ENCODE measurements at regions not wholly inside any gene's neighbourhood (a gene's known extent, or its start where the extent isn't known, plus 50 kb on each side); places are given as distances from the start of the nearest gene placed in this dataset.

DNA sequence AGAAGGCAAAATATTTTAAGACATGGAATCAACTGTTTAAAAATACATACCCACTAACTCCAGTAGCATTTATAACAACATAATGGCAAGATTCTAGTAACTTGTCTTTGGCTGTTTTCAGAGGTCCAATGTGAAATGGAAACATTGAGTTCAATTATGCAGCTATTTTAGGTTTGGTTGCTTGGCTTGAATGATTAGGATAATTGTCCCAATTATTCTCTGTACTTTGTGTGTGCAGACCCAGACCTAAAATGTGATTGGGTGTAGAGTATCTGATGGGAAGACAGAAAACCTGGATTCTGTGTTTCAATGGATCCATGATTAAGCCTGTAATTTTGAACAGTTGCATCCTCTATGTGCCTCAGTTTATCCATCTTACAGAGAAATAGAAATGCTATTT is 392.7 kb upstream of the NFE2L3 start:
- no peak overlapping the region for H3K4me3 ChIP-seq (ENCODE audit: control extremely low read depth in 1 of 5, extremely low read depth in 1 of 5, insufficient read depth in 1 of 5, low read depth in 2 of 5, low read length in 4 of 5)
- H2AFZ ChIP-seq (ENCODE audit: insufficient read depth, low read depth, low read length, poor library complexity, severe bottlenecking), result no peak overlapping the region
- H4K20me1 ChIP-seq (ENCODE audit: control insufficient read depth, insufficient read depth, low read length, poor library complexity, severe bottlenecking), result no peaks in the 10 kb centered on the region
- ATAC-seq (ENCODE audit: low read depth) (no peak), DNase-seq (no peak)
- no peaks in the 10 kb centered on the region for H3K36me3 ChIP-seq (replicated peaks in 1 of 2; ENCODE audit: control extremely low read depth in 1 of 2, control insufficient read depth in 1 of 2, extremely low read depth in 1 of 2, insufficient read depth in 2 of 2, low read length in 1 of 2)
- H3K27ac Mint-ChIP-seq, result no peak overlapping the region
- no peaks in the 10 kb centered on the region for H3K4me1 Mint-ChIP-seq
- no peaks in the 10 kb centered on the region for H3K79me2 ChIP-seq (ENCODE audit: control insufficient read depth, insufficient read depth, low read length)
- H3K4me2 ChIP-seq (replicated peaks; ENCODE audit: low read depth, low read length, poor library complexity, severe bottlenecking), result no peak overlapping the region
- no peak overlapping the region for H3K4me3 Mint-ChIP-seq
- ChIA-PET CTCF (no interaction called here), POLR2A (no interaction called here)
- intact Hi-C loops (cut with micrococcal nuclease), result no loop called here
- H3K27me3 Mint-ChIP-seq, result peaks cover 32% of the 10 kb centered on the region
- no peaks in the 10 kb centered on the region for H3K9me3 ChIP-seq (ENCODE audit: control extremely low read depth in 1 of 3, control insufficient read depth in 2 of 3, insufficient read depth in 1 of 3, low read length in 2 of 3)
- H3K9ac ChIP-seq (ENCODE audit: low read length), result no peak overlapping the region
- H3K4me1 ChIP-seq (ENCODE audit: control insufficient read depth in 2 of 2, insufficient read depth in 2 of 2, low read length in 2 of 2), result no peaks in the 10 kb centered on the region
- TF ChIP-seq, protein P1, sequence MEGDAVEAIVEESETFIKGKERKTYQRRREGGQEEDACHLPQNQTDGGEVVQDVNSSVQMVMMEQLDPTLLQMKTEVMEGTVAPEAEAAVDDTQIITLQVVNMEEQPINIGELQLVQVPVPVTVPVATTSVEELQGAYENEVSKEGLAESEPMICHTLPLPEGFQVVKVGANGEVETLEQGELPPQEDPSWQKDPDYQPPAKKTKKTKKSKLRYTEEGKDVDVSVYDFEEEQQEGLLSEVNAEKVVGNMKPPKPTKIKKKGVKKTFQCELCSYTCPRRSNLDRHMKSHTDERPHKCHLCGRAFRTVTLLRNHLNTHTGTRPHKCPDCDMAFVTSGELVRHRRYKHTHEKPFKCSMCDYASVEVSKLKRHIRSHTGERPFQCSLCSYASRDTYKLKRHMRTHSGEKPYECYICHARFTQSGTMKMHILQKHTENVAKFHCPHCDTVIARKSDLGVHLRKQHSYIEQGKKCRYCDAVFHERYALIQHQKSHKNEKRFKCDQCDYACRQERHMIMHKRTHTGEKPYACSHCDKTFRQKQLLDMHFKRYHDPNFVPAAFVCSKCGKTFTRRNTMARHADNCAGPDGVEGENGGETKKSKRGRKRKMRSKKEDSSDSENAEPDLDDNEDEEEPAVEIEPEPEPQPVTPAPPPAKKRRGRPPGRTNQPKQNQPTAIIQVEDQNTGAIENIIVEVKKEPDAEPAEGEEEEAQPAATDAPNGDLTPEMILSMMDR (IDR thresholded peaks at IDR 0.05), result no peak
- no peak for TF ChIP-seq EZH2 (IDR thresholded peaks at IDR 0.05; ENCODE audit: borderline replicate concordance, insufficient read depth, low read depth, low read length, poor library complexity, severe bottlenecking)
- no peaks in the 10 kb centered on the region for H3K9me3 Mint-ChIP-seq (ENCODE audit: insufficient read depth)
- peaks cover 0 to 2% (median 0%) of the 10 kb centered on the region in 4 experiments for H3K27me3 ChIP-seq (replicated peaks in 1 of 4; ENCODE audit: control extremely low read depth in 1 of 4, control insufficient read depth in 3 of 4, insufficient read depth in 4 of 4, low read length in 3 of 4)
- no peak overlapping the region for H3K27ac ChIP-seq (ENCODE audit: low read length in 2 of 2)

DNA sequence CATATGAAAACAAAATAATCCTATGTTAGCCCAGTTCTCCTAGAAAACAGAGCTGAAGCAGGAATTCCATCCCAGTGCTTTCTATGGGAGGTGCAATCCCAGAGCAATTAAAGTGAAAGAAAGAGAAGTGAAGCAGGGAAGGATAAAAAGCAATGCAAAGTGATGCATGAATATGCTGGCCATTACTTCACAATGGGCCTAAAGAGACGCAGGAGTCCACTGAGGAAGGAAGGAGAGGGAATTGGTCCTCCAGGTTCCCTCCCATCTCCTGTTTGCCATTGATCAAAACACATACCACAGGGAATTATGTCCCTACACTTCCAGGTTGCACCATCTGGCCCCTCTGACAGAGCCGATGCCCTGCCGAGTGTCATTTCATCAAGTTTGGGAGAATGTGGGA is 392.2 kb upstream of the NFE2L3 start:
- Mint-ChIP-seq H3K4me1 (no peaks in the 10 kb centered on the region), H3K27me3 (peaks cover 35% of the 10 kb centered on the region), H3K4me3 (no peak overlapping the region), H3K9me3 (ENCODE audit: insufficient read depth) (no peaks in the 10 kb centered on the region), H3K27ac (no peak overlapping the region)
- no peak overlapping the region for H3K4me3 ChIP-seq (ENCODE audit: control extremely low read depth in 1 of 5, extremely low read depth in 1 of 5, insufficient read depth in 1 of 5, low read depth in 2 of 5, low read length in 4 of 5)
- H4K20me1 ChIP-seq (ENCODE audit: control insufficient read depth, insufficient read depth, low read length, poor library complexity, severe bottlenecking), result no peaks in the 10 kb centered on the region
- no peak overlapping the region for H3K9ac ChIP-seq (ENCODE audit: low read length)
- no CpG with 5 or more reads among the region's 3 CpGs for WGBS (ENCODE audit: insufficient coverage)
- H3K79me2 ChIP-seq (ENCODE audit: control insufficient read depth, insufficient read depth, low read length), result no peaks in the 10 kb centered on the region
- H3K27ac ChIP-seq (ENCODE audit: low read length in 2 of 2), result no peak overlapping the region
- no peaks in the 10 kb centered on the region for H3K4me1 ChIP-seq (ENCODE audit: control insufficient read depth in 2 of 2, insufficient read depth in 2 of 2, low read length in 2 of 2)
- intact Hi-C loops (cut with micrococcal nuclease), result no loop called here
- peaks cover 0 to 1% (median 0%) of the 10 kb centered on the region in 4 experiments for H3K27me3 ChIP-seq (replicated peaks in 1 of 4; ENCODE audit: control extremely low read depth in 1 of 4, control insufficient read depth in 3 of 4, insufficient read depth in 4 of 4, low read length in 3 of 4)
- no peak overlapping the region for H3K4me2 ChIP-seq (replicated peaks; ENCODE audit: low read depth, low read length, poor library complexity, severe bottlenecking)
- no peak for TF ChIP-seq EZH2 (IDR thresholded peaks at IDR 0.05; ENCODE audit: borderline replicate concordance, insufficient read depth, low read depth, low read length, poor library complexity, severe bottlenecking)
- TF ChIP-seq, protein P1 (IDR thresholded peaks at IDR 0.05), result no peak
- POLR2A ChIA-PET, result no interaction called here
- no peak overlapping the region for H2AFZ ChIP-seq (ENCODE audit: insufficient read depth, low read depth, low read length, poor library complexity, severe bottlenecking)
- DNase-seq (no peak), ATAC-seq (ENCODE audit: low read depth) (no peak)
- H3K9me3 ChIP-seq (ENCODE audit: control extremely low read depth in 1 of 3, control insufficient read depth in 2 of 3, insufficient read depth in 1 of 3, low read length in 2 of 3), result no peaks in the 10 kb centered on the region
- CTCF ChIA-PET, result no interaction called here
- H3K36me3 ChIP-seq (replicated peaks in 1 of 2; ENCODE audit: control extremely low read depth in 1 of 2, control insufficient read depth in 1 of 2, extremely low read depth in 1 of 2, insufficient read depth in 2 of 2, low read length in 1 of 2), result no peaks in the 10 kb centered on the region
